Thoracic aorta (tissue), 2 donors: ENCODE measurements at regions not wholly inside any gene's neighbourhood (a gene's known extent, or its start where the extent isn't known, plus 50 kb on each side); places are given as distances from the start of the nearest gene placed in this dataset.
"Not testable (repeated sequence)": the region's sequence is repeated elsewhere in the genome, so short reads cannot be mapped to it uniquely, and the experiment has no call there.

Experiments
- ATAC-seq: fragments of 150-250 bp; one replicate; pipeline ENCODE4 v1.8.0; 2017; ENCODE audit warnings: low read depth; ENCODE audit not compliant: insufficient number of reproducible peaks, low FRiP score
- DNase-seq: peaks from one replicate; pipeline ENCODE4 v3.0.0-alpha.2; 2020; ENCODE audit warnings: low spot score
- H3K27ac ChIP-seq, 2 donors: fragments of 200-600 bp; sonication (generic); 1 replicate in 1 of 2; 2 replicates in 1 of 2; pipeline ENCODE4 v1.5.1; 2016; ENCODE audit warnings: mild to moderate bottlenecking in 2 of 2, moderate library complexity in 2 of 2
- H3K27me3 ChIP-seq: fragments of 200-600 bp; sonication (generic); replicated peaks from 2 replicates; pipeline ENCODE4 v1.6.0; 2016; ENCODE audit warnings: mild to moderate bottlenecking; ENCODE audit not compliant: insufficient read depth
- H3K36me3 ChIP-seq: fragments of 200-600 bp; sonication (generic); one replicate; pipeline ENCODE4 v1.5.1; 2016
- H3K4me1 ChIP-seq, 2 donors: fragments of 200-600 bp; sonication (generic); 1 replicate in 1 of 2; 2 replicates in 1 of 2; pipeline versions ENCODE4 v1.5.1 to v1.6.0; 2016; ENCODE audit warnings: low read depth in 2 of 2, mild to moderate bottlenecking in 1 of 2; ENCODE audit not compliant: control insufficient read depth in 1 of 2
- H3K4me3 ChIP-seq: fragments of 200-600 bp; sonication (generic); 2 replicates; pipeline ENCODE4 v1.5.1; 2016; ENCODE audit warnings: mild to moderate bottlenecking
- H3K9me3 ChIP-seq: fragments of 200-600 bp; sonication (generic); 2 replicates; pipeline ENCODE4 v1.5.1; 2016
- CTCF ChIP-seq: fragments of 200-600 bp; sonication (generic); IDR thresholded peaks from one replicate; pipeline ENCODE4 v1.5.1; 2019; ENCODE audit warnings: antibody characterized with exemption

- TF ChIP-seq CTCF, result no peak
- no peak overlapping the region for H3K4me3 ChIP-seq
- ATAC-seq (no peak), DNase-seq (no peak)
- no peaks in the 10 kb centered on the region for H3K27me3 ChIP-seq
- H3K4me1 ChIP-seq, result no peaks in the 10 kb centered on the region
- no peak overlapping the region for H3K27ac ChIP-seq
- no peaks in the 10 kb centered on the region for H3K9me3 ChIP-seq
- H3K36me3 ChIP-seq, result no peaks in the 10 kb centered on the region
Observed at GRCh38 chr15:29514926-29515325, 245.3 kb upstream of the NSMCE3 start.

- Histone ChIP-seq H3K27ac (no peak overlapping the region), H3K4me1 (no peaks in the 10 kb centered on the region), H3K27me3 (no peaks in the 10 kb centered on the region), H3K4me3 (no peak overlapping the region), H3K9me3 (peaks cover 3% of the 10 kb centered on the region), H3K36me3 (no peaks in the 10 kb centered on the region)
- ATAC-seq, result no peak
- no peak for DNase-seq
- no peak for TF ChIP-seq CTCF
Observed at GRCh38 chr15:29511663-29512062, 242.0 kb upstream of the NSMCE3 start.

- not testable (repeated sequence) for H3K27me3 ChIP-seq, H3K9me3 ChIP-seq, H3K4me1 ChIP-seq, H3K27ac ChIP-seq, DNase-seq, H3K4me3 ChIP-seq, ATAC-seq, H3K36me3 ChIP-seq
Observed at GRCh38 chr15:29505535-29505934, 235.9 kb upstream of the NSMCE3 start.

- DNase-seq, result no peak
- H3K9me3 ChIP-seq, result no peaks in the 10 kb centered on the region
- H3K36me3 ChIP-seq, result no peaks in the 10 kb centered on the region
- H3K27ac ChIP-seq, result no peak overlapping the region
- ATAC-seq, result no peak
- no peak overlapping the region for H3K4me3 ChIP-seq
- H3K4me1 ChIP-seq, result no peaks in the 10 kb centered on the region
- TF ChIP-seq CTCF, result no peak
- H3K27me3 ChIP-seq, result no peaks in the 10 kb centered on the region
Observed at GRCh38 chr15:29490747-29491471, 221.3 kb upstream of the NSMCE3 start.

GRCh38 chr15:29480949-29481348, 211.3 kb upstream of the NSMCE3 start:
- no peaks in the 10 kb centered on the region for H3K27me3 ChIP-seq
- no peak overlapping the region for H3K27ac ChIP-seq
- H3K36me3 ChIP-seq, result no peaks in the 10 kb centered on the region
- H3K4me3 ChIP-seq, result no peak overlapping the region
- H3K9me3 ChIP-seq, result no peaks in the 10 kb centered on the region
- no peak for TF ChIP-seq CTCF
- ATAC-seq (no peak), DNase-seq (no peak)
- no peaks in the 10 kb centered on the region for H3K4me1 ChIP-seq

GRCh38 chr15:29480278-29480677, 210.7 kb upstream of the NSMCE3 start:
- DNase-seq (no peak), ATAC-seq (no peak)
- no peak overlapping the region for H3K27ac ChIP-seq
- H3K4me3 ChIP-seq, result no peak overlapping the region
- TF ChIP-seq CTCF, result no peak
- no peaks in the 10 kb centered on the region for H3K27me3 ChIP-seq
- H3K9me3 ChIP-seq, result no peaks in the 10 kb centered on the region
- H3K4me1 ChIP-seq, result no peaks in the 10 kb centered on the region
- H3K36me3 ChIP-seq, result no peaks in the 10 kb centered on the region
